Activated CD8-positive, alpha-beta memory T cell treated with anti-CD3 and anti-CD28 coated beads for 36 hours (primary cell): ENCODE measurements at regions not wholly inside any gene's neighbourhood (a gene's known extent, or its start where the extent isn't known, plus 50 kb on each side); places are given as distances from the start of the nearest gene placed in this dataset.

Experiments
- CTCF ChIA-PET: fragments of 350-600 bp; sonication (Branson Sonifier 250); formaldehyde crosslinking; loops from one replicate; lab custom pipeline; 2021; ENCODE audit warnings: antibody characterized with exemption; lab: Charles Lee
- POLR2A ChIA-PET: fragments of 350-600 bp; sonication (Branson Sonifier 250); formaldehyde crosslinking; loops from one replicate; lab custom pipeline; 2021; ENCODE audit warnings: antibody characterized with exemption; lab: Charles Lee

DNA sequence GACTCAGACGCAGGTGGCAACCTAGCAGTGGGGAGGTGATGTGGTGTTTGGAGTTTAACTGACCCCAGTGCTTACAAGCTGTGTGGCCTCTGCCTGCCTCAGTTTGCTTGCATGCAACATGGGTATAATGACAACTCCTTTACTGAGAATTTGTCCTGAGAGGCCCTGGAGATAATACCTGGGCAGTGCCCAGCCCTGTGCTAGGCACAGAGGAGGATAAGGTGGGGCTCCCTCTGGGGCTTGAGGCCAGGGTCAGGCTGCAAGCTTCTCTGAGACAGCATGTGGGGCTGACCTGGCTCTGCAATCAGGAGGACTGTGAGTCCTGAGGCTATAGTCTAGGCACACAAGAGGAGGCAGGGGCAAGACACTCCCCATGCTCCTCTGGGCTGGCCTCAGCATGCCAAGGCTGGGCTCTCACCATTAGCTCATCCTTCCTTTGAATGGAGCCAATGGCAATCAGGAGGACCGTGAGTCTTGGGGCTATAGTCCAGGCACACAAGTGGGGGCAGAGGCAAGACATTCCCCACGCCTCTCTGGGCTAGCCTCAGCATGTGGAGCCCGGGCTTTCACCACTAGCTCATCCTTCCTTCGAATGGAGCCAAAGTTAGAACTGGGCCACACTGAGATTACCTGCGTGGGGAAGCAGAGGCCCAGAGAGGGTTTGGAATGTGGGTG is 147.9 kb downstream of the RPS24 start:
- ChIA-PET POLR2A (no interaction called here), CTCF (no interaction called here)

DNA sequence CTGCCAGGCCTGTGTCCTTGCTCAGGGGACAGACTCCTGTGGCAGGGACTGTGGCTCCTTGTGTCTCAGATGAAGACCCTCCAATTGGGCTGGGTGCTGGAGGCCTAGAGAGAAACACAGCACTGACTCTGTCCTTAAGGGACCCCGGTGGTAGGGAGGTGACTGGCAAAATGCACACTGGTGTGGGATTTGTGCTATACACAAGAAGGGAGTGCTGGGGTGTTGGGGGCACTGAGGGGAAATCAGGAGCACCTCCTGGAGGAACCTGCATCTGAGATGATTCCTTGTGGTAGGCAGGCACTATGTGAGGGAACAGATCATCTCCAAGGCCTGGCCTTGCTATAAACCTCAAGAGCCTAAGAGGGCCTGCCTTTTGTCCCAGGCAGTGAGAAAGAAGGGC is 149.2 kb downstream of the RPS24 start:
- POLR2A ChIA-PET: no interaction called here
- CTCF ChIA-PET: no interaction called here

GRCh38 chr10:78184851-78185692 is 151.4 kb downstream of the RPS24 start:
- POLR2A ChIA-PET: no interaction called here
- CTCF ChIA-PET: no interaction called here

- POLR2A ChIA-PET: no interaction called here
- CTCF ChIA-PET: no interaction called here
These were observed 152.0 kb downstream of the RPS24 start for GRCh38 chr10:78185693-78186055.

GRCh38 chr10:78186572-78186971 is 152.9 kb downstream of the RPS24 start:
- ChIA-PET CTCF (no interaction called here), POLR2A (no interaction called here)

- ChIA-PET POLR2A (no interaction called here), CTCF (interaction anchor here (0.6 kb wide), 1 partner anchor 158 kb away, joined by 3 read pairs; no protein-coding TSS in a partner anchor)
These were observed 153.7 kb downstream of the RPS24 start for GRCh38 chr10:78187371-78187770.

GRCh38 chr10:78188446-78188845 is 154.8 kb downstream of the RPS24 start:
- ChIA-PET POLR2A (no interaction called here), CTCF (no interaction called here)

GRCh38 chr10:78190051-78190825 is 156.6 kb downstream of the RPS24 start:
- ChIA-PET CTCF (no interaction called here), POLR2A (no interaction called here)

- POLR2A ChIA-PET: no interaction called here
- CTCF ChIA-PET: no interaction called here
These were observed 157.6 kb downstream of the RPS24 start for GRCh38 chr10:78191301-78191700.

GRCh38 chr10:78193189-78193588 is 159.5 kb downstream of the RPS24 start:
- CTCF ChIA-PET: no interaction called here
- POLR2A ChIA-PET: no interaction called here

DNA sequence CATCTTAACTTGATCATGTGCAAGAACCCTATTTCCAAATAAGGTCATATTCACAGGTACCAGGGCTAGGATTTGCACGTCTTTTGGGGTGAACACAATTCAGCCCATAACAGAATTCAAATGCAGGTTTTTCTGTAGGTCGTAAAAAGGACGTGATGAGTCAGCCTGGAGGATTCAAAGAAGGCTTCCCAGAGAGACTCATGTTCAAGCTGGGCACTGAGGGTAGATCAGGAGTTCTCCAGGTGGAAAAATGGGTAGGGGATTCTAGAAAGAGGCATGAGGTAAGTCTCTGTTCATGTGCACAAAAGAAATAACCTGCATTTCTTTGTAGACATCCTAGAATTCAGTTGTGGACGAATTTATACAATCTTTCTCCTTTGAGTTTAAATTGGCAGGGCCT is 160.4 kb downstream of the RPS24 start:
- CTCF ChIA-PET: no interaction called here
- POLR2A ChIA-PET: no interaction called here

- POLR2A ChIA-PET: no interaction called here
These were observed 161.1 kb downstream of the RPS24 start for GRCh38 chr10:78194539-78195402.

GRCh38 chr10:78196396-78196795 is 162.7 kb downstream of the RPS24 start:
- ChIA-PET POLR2A (no interaction called here), CTCF (no interaction called here)

More at GRCh38 chr10:78194539-78195402, 161.1 kb downstream of the RPS24 start:
- CTCF ChIA-PET: no interaction called here

- CTCF ChIA-PET: no interaction called here
- POLR2A ChIA-PET: no interaction called here
These were observed 163.3 kb downstream of the RPS24 start for GRCh38 chr10:78196964-78197363.

GRCh38 chr10:78197628-78198272 is 164.1 kb downstream of the RPS24 start:
- ChIA-PET POLR2A (no interaction called here), CTCF (no interaction called here)

DNA sequence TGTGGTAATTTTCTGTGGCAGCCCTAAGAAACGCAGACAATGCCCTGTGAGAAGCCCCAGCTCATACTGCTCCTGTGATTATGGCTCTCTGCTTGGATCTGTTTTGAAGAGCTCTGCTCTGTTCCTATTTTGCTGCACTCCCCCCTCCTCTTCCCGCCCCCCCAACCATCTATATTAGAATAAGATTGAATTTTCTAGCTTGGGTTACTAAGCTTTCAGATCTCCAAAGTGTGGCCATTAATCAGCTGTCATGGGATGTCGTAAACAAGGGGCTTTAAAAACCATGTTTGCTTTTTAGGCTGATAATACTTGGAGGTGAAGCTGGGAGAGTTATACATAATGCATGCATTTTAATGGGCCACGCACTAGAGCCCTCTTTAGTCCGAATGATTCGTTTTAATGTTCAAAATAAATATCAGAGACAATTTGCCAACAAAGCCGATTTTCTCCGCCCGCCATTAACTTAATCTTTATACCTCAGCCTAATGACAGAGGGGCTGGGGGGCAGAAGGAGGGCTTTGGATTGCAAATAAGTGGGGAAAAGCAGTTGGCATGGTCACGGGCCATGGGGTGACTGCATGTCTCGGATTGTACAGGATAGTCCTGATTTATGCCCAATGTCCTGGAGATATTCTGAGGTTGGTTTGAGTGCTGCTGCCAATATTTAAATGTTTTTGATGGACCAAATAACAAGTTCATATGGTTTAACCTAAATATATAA is 165.5 kb downstream of the RPS24 start:
- POLR2A ChIA-PET: no interaction called here
- CTCF ChIA-PET: no interaction called here

GRCh38 chr10:78199759-78200158 is 166.1 kb downstream of the RPS24 start:
- CTCF ChIA-PET: no interaction called here

GRCh38 chr10:78200686-78201085 is 167.0 kb downstream of the RPS24 start:
- POLR2A ChIA-PET: no interaction called here

More at GRCh38 chr10:78199759-78200158, 166.1 kb downstream of the RPS24 start:
- POLR2A ChIA-PET: no interaction called here

More at GRCh38 chr10:78200686-78201085, 167.0 kb downstream of the RPS24 start:
- CTCF ChIA-PET: no interaction called here
